Endothelial cell of hepatic sinusoid (primary cell): ENCODE measurements at regions not wholly inside any gene's neighbourhood (a gene's known extent, or its start where the extent isn't known, plus 50 kb on each side); places are given as distances from the start of the nearest gene placed in this dataset.

ENCODE experiments used
- in situ Hi-C: cut with HindIII; loops from 2 replicates; pipeline ENCODE4 v1.10.0; 2017; ENCODE audit warnings: low sequenced_read_pairs

- in situ Hi-C loops: no loop called here
These were observed 371.1 kb upstream of the ZNF608 start for GRCh38 chr5:125117566-125117965.

- in situ Hi-C loops: no loop called here
These were observed 373.6 kb upstream of the ZNF608 start for GRCh38 chr5:125120012-125120411.

- in situ Hi-C loops: no loop called here
These were observed 378.8 kb upstream of the ZNF608 start for GRCh38 chr5:125125031-125125823.

GRCh38 chr5:125126050-125126449 lies 379.6 kb upstream of the ZNF608 start:
- in situ Hi-C loops: no loop called here

- in situ Hi-C loops: no loop called here
These were observed 382.8 kb upstream of the ZNF608 start for GRCh38 chr5:125129151-125129806.

- in situ Hi-C loops: no loop called here
These were observed 384.2 kb upstream of the ZNF608 start for GRCh38 chr5:125130591-125130990.

GRCh38 chr5:125134216-125135081 lies 388.0 kb upstream of the ZNF608 start:
- in situ Hi-C loops: no loop called here

GRCh38 chr5:125137535-125137934 lies 391.1 kb upstream of the ZNF608 start:
- in situ Hi-C loops: no loop called here

- in situ Hi-C loops: no loop called here
These were observed 391.8 kb upstream of the ZNF608 start for GRCh38 chr5:125138266-125138665.

- in situ Hi-C loops: no loop called here
These were observed 393.2 kb upstream of the ZNF608 start for GRCh38 chr5:125139590-125139989.

GRCh38 chr5:125140220-125140619 lies 393.8 kb upstream of the ZNF608 start:
- in situ Hi-C loops: no loop called here

- in situ Hi-C loops: no loop called here
These were observed 394.4 kb upstream of the ZNF608 start for GRCh38 chr5:125140855-125141254.

GRCh38 chr5:125142458-125142857 lies 396.0 kb upstream of the ZNF608 start:
- in situ Hi-C loops: no loop called here

- in situ Hi-C loops: no loop called here
These were observed 396.6 kb upstream of the ZNF608 start for GRCh38 chr5:125143011-125143410.

GRCh38 chr5:125148076-125148475 lies 401.6 kb upstream of the ZNF608 start:
- in situ Hi-C loops: no loop called here

- in situ Hi-C loops: no loop called here
These were observed 402.3 kb upstream of the ZNF608 start for GRCh38 chr5:125148706-125149105.

GRCh38 chr5:125149110-125149509 lies 402.7 kb upstream of the ZNF608 start:
- in situ Hi-C loops: no loop called here

- in situ Hi-C loops: no loop called here
These were observed 403.1 kb upstream of the ZNF608 start for GRCh38 chr5:125149527-125149926.

- in situ Hi-C loops: no loop called here
These were observed 403.7 kb upstream of the ZNF608 start for GRCh38 chr5:125150041-125150669.

GRCh38 chr5:125151150-125151900 lies 404.9 kb upstream of the ZNF608 start:
- in situ Hi-C loops: no loop called here
